A673 (cell line): ENCODE measurements at regions not wholly inside any gene's neighbourhood (a gene's known extent, or its start where the extent isn't known, plus 50 kb on each side); places are given as distances from the start of the nearest gene placed in this dataset.

Experiments
- BruUV-seq: library from RNA; stranded (reverse); fragments of 400-500 nt; replicated peaks from 2 replicates; lab custom pipeline; 2021; lab: Mats Ljungman, UMichigan
- CTCF ChIA-PET: fragments of 300-600 bp; sonication (Branson Sonifier 250); formaldehyde crosslinking; loops from one replicate; lab custom pipeline; 2022; ENCODE audit warnings: antibody characterized with exemption; lab: Charles Lee
- POLR2A ChIA-PET: fragments of 300-600 bp; sonication (Branson Sonifier 250); formaldehyde crosslinking; loops from one replicate; lab custom pipeline; 2022; ENCODE audit warnings: antibody characterized with exemption; ENCODE audit not compliant: low non-redundant PET; lab: Charles Lee
- DNase-seq: peaks from one replicate; pipeline ENCODE4 v3.0.0-alpha.2; 2015; ENCODE audit warnings: low spot score
- H3K27ac ChIP-seq: fragments of 200-600 bp; sonication (generic); 2 replicates; pipeline ENCODE4 v1.5.1; 2016; ENCODE audit warnings: mixed run types, low read depth, mild to moderate bottlenecking, mixed read lengths, antibody characterized with exemption, low read length; ENCODE audit not compliant: poor library complexity, severe bottlenecking
- H3K27me3 ChIP-seq: fragments of 200-600 bp; sonication (generic); replicated peaks from 2 replicates; pipeline ENCODE4 v1.6.1; 2017; ENCODE audit warnings: mixed run types, low read depth, mild to moderate bottlenecking, mixed read lengths, antibody characterized with exemption, low read length; ENCODE audit not compliant: insufficient read depth, poor library complexity
- H3K36me3 ChIP-seq: fragments of 200-600 bp; sonication (generic); 2 replicates; pipeline ENCODE4 v1.6.1; 2016; ENCODE audit warnings: mixed run types, mild to moderate bottlenecking, mixed read lengths, antibody characterized with exemption, low read length; ENCODE audit not compliant: insufficient read depth, poor library complexity, severe bottlenecking
- H3K4me1 ChIP-seq: fragments of 200-600 bp; sonication (generic); 2 replicates; pipeline ENCODE4 v1.6.1; 2017; ENCODE audit warnings: mixed run types, mild to moderate bottlenecking, mixed read lengths, antibody characterized with exemption, low read length; ENCODE audit not compliant: insufficient read depth, poor library complexity, severe bottlenecking
- H3K4me3 ChIP-seq: fragments of 200-600 bp; sonication (generic); 2 replicates; pipeline ENCODE4 v1.5.1; 2016; ENCODE audit warnings: low read depth, mixed run types, mild to moderate bottlenecking, mixed read lengths, low read length; ENCODE audit not compliant: poor library complexity, severe bottlenecking
- H3K9me3 ChIP-seq: fragments of 200-600 bp; sonication (generic); 2 replicates; pipeline ENCODE4 v1.6.1; 2016; ENCODE audit warnings: mixed run types, low read depth, mild to moderate bottlenecking, mixed read lengths, antibody characterized with exemption, low read length; ENCODE audit not compliant: poor library complexity, severe bottlenecking
- EZH2 ChIP-seq: fragments of 200-600 bp; sonication (generic); IDR thresholded peaks from 2 replicates; pipeline ENCODE4 v1.6.1; 2017; ENCODE audit warnings: borderline replicate concordance, low read depth, mild to moderate bottlenecking, mixed read lengths, antibody characterized with exemption, low read length; ENCODE audit not compliant: poor library complexity, severe bottlenecking
- intact Hi-C: fragments of 100-400 bp; cut with micrococcal nuclease; formaldehyde crosslinking; loops from one replicate; pipeline ENCODE4 v1.10.0; 2022; ENCODE audit not compliant: unreplicated experiment
- TF ChIP-seq, protein P1 (sequence below): fragments of 300-800, 200-600 bp; sonication (generic); conservative IDR thresholded peaks from 2 replicates; pipeline ENCODE4 v1.5.1; 2017; ENCODE audit warnings: low read depth, mild to moderate bottlenecking, antibody characterized with exemption, low read length, moderate library complexity, mixed read lengths

DNA sequence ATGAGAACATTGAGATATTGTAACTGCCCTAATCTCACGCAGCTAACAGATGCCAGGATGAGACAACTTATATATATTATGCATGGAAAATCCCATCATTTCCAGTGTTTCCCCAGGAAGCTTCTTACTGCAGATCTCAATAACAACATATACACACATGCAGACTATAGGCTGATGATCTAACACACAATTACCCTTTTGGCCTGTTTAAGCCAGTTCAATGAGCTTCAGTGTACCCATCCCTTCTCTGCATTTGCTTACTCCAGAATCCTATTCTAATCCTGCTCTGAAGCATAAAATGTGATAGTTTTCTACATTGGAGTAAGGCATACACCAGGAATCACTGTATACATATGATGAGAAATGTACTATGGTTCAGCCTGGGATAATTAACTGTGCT is 489.4 kb downstream of the SUCLA2 start:
- no peak overlapping the region for H3K27ac ChIP-seq
- no peak for TF ChIP-seq EZH2
- TF ChIP-seq, protein P1, sequence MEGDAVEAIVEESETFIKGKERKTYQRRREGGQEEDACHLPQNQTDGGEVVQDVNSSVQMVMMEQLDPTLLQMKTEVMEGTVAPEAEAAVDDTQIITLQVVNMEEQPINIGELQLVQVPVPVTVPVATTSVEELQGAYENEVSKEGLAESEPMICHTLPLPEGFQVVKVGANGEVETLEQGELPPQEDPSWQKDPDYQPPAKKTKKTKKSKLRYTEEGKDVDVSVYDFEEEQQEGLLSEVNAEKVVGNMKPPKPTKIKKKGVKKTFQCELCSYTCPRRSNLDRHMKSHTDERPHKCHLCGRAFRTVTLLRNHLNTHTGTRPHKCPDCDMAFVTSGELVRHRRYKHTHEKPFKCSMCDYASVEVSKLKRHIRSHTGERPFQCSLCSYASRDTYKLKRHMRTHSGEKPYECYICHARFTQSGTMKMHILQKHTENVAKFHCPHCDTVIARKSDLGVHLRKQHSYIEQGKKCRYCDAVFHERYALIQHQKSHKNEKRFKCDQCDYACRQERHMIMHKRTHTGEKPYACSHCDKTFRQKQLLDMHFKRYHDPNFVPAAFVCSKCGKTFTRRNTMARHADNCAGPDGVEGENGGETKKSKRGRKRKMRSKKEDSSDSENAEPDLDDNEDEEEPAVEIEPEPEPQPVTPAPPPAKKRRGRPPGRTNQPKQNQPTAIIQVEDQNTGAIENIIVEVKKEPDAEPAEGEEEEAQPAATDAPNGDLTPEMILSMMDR, result no peak
- H3K4me1 ChIP-seq, result no peaks in the 10 kb centered on the region
- BruUV-seq, result no TSS peak
- H3K36me3 ChIP-seq, result no peaks in the 10 kb centered on the region
- intact Hi-C loops, result no loop called here
- CTCF ChIA-PET, result no interaction called here
- no peak overlapping the region for H3K4me3 ChIP-seq
- H3K27me3 ChIP-seq, result no peaks in the 10 kb centered on the region
- POLR2A ChIA-PET, result no interaction called here
- no peak for DNase-seq
- H3K9me3 ChIP-seq, result no peaks in the 10 kb centered on the region

DNA sequence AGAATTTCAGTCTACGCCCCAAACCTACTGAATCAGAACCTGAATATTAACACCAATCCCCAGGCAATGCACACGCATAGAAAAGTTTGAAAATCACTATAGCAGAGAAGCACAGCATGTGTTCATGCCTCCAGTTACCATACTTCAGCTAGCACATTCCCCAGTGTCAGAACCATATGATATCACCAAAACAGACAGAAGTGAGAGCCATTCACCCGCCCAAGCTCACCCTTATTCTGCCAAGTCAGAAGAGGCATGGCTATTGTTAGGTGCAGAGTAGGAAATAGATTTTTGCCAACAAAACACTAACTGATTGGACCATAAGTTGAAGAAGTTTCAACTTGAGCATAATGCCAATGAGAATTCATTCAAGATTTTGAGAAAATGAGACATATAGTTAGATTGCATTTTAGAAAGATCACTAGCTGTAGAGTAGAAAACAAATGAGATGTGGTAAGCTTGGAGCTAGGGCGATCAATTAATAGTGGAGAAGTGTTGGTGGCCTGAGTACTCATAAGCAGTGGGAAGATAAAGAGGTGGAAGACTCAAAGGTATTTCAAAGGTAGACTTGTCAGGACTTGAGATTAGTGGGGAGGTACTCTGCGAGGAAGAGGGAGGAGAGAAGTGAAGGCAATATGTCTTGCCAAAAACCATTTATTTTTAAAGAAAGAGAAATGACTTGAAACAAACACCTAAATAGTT is 492.4 kb downstream of the SUCLA2 start:
- BruUV-seq, result no TSS peak

DNA sequence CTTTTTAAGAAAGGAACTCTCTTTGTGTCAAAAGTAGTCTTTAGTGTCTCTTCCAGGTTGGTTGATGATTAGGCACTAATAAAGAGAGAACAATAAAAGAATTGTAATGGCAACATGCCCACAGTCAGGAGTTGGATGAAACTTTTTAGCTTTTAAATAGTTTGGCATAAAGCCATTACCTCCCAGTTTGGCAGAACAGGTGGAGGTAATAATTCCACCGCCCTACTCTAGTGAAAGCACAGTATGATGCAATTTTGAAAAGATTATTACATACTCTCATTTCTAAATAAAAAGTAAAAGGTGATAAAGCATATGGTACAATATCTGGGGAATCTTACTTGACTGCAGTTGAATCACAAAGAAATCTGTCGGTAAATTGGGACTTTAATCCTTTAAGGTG is 497.6 kb downstream of the SUCLA2 start:
- H3K27ac ChIP-seq, result no peak overlapping the region
- DNase-seq, result no peak
- TF ChIP-seq, protein P1, result no peak
- TF ChIP-seq EZH2, result no peak
- H3K4me1 ChIP-seq, result no peaks in the 10 kb centered on the region
- H3K36me3 ChIP-seq, result no peaks in the 10 kb centered on the region
- CTCF ChIA-PET, result no interaction called here
- no TSS peak for BruUV-seq
- no peak overlapping the region for H3K4me3 ChIP-seq
- POLR2A ChIA-PET, result no interaction called here
- H3K9me3 ChIP-seq, result no peaks in the 10 kb centered on the region
- intact Hi-C loops, result no loop called here
- no peaks in the 10 kb centered on the region for H3K27me3 ChIP-seq

More for the DNA sequence above, 492.4 kb downstream of the SUCLA2 start:
- DNase-seq, result no peak
- no peaks in the 10 kb centered on the region for H3K9me3 ChIP-seq
- POLR2A ChIA-PET, result no interaction called here
- TF ChIP-seq EZH2, result no peak
- TF ChIP-seq, protein P1, result no peak
- H3K36me3 ChIP-seq, result no peaks in the 10 kb centered on the region
- no peak overlapping the region for H3K27ac ChIP-seq
- H3K27me3 ChIP-seq, result no peaks in the 10 kb centered on the region
- intact Hi-C loops, result no loop called here
- CTCF ChIA-PET, result no interaction called here
- no peak overlapping the region for H3K4me3 ChIP-seq
- no peaks in the 10 kb centered on the region for H3K4me1 ChIP-seq
